VCaP (cell line): ENCODE measurements at regions not wholly inside any gene's neighbourhood (a gene's known extent, or its start where the extent isn't known, plus 50 kb on each side); places are given as distances from the start of the nearest gene placed in this dataset.
A peak's percentile ranks its signal among the peaks of the same experiment; 100 is the strongest.

Source experiments
- H3K27ac ChIP-seq: fragments of 450-650 bp; 2 replicates; pipeline ENCODE4 v1.5.1; 2017
- CTCF ChIP-seq: fragments of 450-650 bp; conservative IDR thresholded peaks from 2 replicates; pipeline ENCODE4 v1.5.1; 2017; ENCODE audit warnings: mild to moderate bottlenecking, moderate library complexity

GRCh38 chr5:174616036-174616435 is 108.3 kb upstream of the MSX2 start:
- no peak for TF ChIP-seq CTCF
- H3K27ac ChIP-seq: no peak overlapping the region

GRCh38 chr5:174617285-174617684 is 107.1 kb upstream of the MSX2 start:
- no peak for TF ChIP-seq CTCF
- H3K27ac ChIP-seq: no peak overlapping the region

GRCh38 chr5:174617910-174618309 is 106.5 kb upstream of the MSX2 start:
- no peak for TF ChIP-seq CTCF

GRCh38 chr5:174618589-174618988 is 105.8 kb upstream of the MSX2 start:
- no peak for TF ChIP-seq CTCF
- H3K27ac ChIP-seq: no peak overlapping the region

More at GRCh38 chr5:174617910-174618309, 106.5 kb upstream of the MSX2 start:
- no peak overlapping the region for H3K27ac ChIP-seq

- no peak for TF ChIP-seq CTCF
- no peak overlapping the region for H3K27ac ChIP-seq
These were observed 102.3 kb upstream of the MSX2 start for GRCh38 chr5:174622067-174622466.

- TF ChIP-seq CTCF: no peak
- peak overlapping the region; percentile 20 for H3K27ac ChIP-seq
These were observed 101.4 kb upstream of the MSX2 start for GRCh38 chr5:174623018-174623417.

- peak overlapping the region; percentile 20 for H3K27ac ChIP-seq
- TF ChIP-seq CTCF: no peak
These were observed 100.9 kb upstream of the MSX2 start for GRCh38 chr5:174623433-174624019.
